A673 (cell line): ENCODE measurements at regions not wholly inside any gene's neighbourhood (a gene's known extent, or its start where the extent isn't known, plus 50 kb on each side); places are given as distances from the start of the nearest gene placed in this dataset.

Experiments
- BruUV-seq: library from RNA; stranded (reverse); fragments of 400-500 nt; replicated peaks from 2 replicates; lab custom pipeline; 2021; lab: Mats Ljungman, UMichigan
- CTCF ChIA-PET: fragments of 300-600 bp; sonication (Branson Sonifier 250); formaldehyde crosslinking; loops from one replicate; lab custom pipeline; 2022; ENCODE audit warnings: antibody characterized with exemption; lab: Charles Lee
- POLR2A ChIA-PET: fragments of 300-600 bp; sonication (Branson Sonifier 250); formaldehyde crosslinking; loops from one replicate; lab custom pipeline; 2022; ENCODE audit warnings: antibody characterized with exemption; ENCODE audit not compliant: low non-redundant PET; lab: Charles Lee
- DNase-seq: peaks from one replicate; pipeline ENCODE4 v3.0.0-alpha.2; 2015; ENCODE audit warnings: low spot score
- H3K27ac ChIP-seq: fragments of 200-600 bp; sonication (generic); 2 replicates; pipeline ENCODE4 v1.5.1; 2016; ENCODE audit warnings: mixed run types, low read depth, mild to moderate bottlenecking, mixed read lengths, antibody characterized with exemption, low read length; ENCODE audit not compliant: poor library complexity, severe bottlenecking
- H3K27me3 ChIP-seq: fragments of 200-600 bp; sonication (generic); replicated peaks from 2 replicates; pipeline ENCODE4 v1.6.1; 2017; ENCODE audit warnings: mixed run types, low read depth, mild to moderate bottlenecking, mixed read lengths, antibody characterized with exemption, low read length; ENCODE audit not compliant: insufficient read depth, poor library complexity
- H3K36me3 ChIP-seq: fragments of 200-600 bp; sonication (generic); 2 replicates; pipeline ENCODE4 v1.6.1; 2016; ENCODE audit warnings: mixed run types, mild to moderate bottlenecking, mixed read lengths, antibody characterized with exemption, low read length; ENCODE audit not compliant: insufficient read depth, poor library complexity, severe bottlenecking
- H3K4me1 ChIP-seq: fragments of 200-600 bp; sonication (generic); 2 replicates; pipeline ENCODE4 v1.6.1; 2017; ENCODE audit warnings: mixed run types, mild to moderate bottlenecking, mixed read lengths, antibody characterized with exemption, low read length; ENCODE audit not compliant: insufficient read depth, poor library complexity, severe bottlenecking
- H3K4me3 ChIP-seq: fragments of 200-600 bp; sonication (generic); 2 replicates; pipeline ENCODE4 v1.5.1; 2016; ENCODE audit warnings: low read depth, mixed run types, mild to moderate bottlenecking, mixed read lengths, low read length; ENCODE audit not compliant: poor library complexity, severe bottlenecking
- H3K9me3 ChIP-seq: fragments of 200-600 bp; sonication (generic); 2 replicates; pipeline ENCODE4 v1.6.1; 2016; ENCODE audit warnings: mixed run types, low read depth, mild to moderate bottlenecking, mixed read lengths, antibody characterized with exemption, low read length; ENCODE audit not compliant: poor library complexity, severe bottlenecking
- EZH2 ChIP-seq: fragments of 200-600 bp; sonication (generic); IDR thresholded peaks from 2 replicates; pipeline ENCODE4 v1.6.1; 2017; ENCODE audit warnings: borderline replicate concordance, low read depth, mild to moderate bottlenecking, mixed read lengths, antibody characterized with exemption, low read length; ENCODE audit not compliant: poor library complexity, severe bottlenecking
- intact Hi-C: fragments of 100-400 bp; cut with micrococcal nuclease; formaldehyde crosslinking; loops from one replicate; pipeline ENCODE4 v1.10.0; 2022; ENCODE audit not compliant: unreplicated experiment
- TF ChIP-seq, protein P1 (sequence below): fragments of 300-800, 200-600 bp; sonication (generic); conservative IDR thresholded peaks from 2 replicates; pipeline ENCODE4 v1.5.1; 2017; ENCODE audit warnings: low read depth, mild to moderate bottlenecking, antibody characterized with exemption, low read length, moderate library complexity, mixed read lengths

DNA sequence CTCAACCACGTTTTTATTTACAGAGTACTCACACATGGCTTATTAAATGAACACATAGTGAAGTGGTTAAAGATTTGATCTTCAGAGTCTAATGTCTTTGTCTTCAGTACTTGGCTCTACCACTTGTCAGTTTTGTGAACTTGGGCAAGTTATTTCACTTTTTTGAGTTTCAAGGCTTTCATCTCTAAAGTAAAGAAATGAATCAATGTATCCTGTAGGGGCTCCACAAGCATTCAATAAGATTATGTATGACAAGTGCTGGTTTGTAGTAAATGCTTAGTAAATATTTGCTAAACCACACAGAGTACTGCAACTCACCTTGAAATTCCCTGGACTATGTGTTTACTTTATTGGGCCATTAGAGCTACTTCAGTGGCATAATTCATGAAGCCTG is 446.0 kb upstream of the GOT2 start:
- Histone ChIP-seq H3K36me3 (no peaks in the 10 kb centered on the region), H3K9me3 (no peaks in the 10 kb centered on the region), H3K4me1 (no peaks in the 10 kb centered on the region), H3K27ac (no peak overlapping the region), H3K4me3 (no peak overlapping the region), H3K27me3 (no peaks in the 10 kb centered on the region)
- no peak for DNase-seq
- no TSS peak for BruUV-seq
- CTCF ChIA-PET, result no interaction called here
- intact Hi-C loops, result no loop called here
- POLR2A ChIA-PET, result no interaction called here
- TF ChIP-seq, protein P1, sequence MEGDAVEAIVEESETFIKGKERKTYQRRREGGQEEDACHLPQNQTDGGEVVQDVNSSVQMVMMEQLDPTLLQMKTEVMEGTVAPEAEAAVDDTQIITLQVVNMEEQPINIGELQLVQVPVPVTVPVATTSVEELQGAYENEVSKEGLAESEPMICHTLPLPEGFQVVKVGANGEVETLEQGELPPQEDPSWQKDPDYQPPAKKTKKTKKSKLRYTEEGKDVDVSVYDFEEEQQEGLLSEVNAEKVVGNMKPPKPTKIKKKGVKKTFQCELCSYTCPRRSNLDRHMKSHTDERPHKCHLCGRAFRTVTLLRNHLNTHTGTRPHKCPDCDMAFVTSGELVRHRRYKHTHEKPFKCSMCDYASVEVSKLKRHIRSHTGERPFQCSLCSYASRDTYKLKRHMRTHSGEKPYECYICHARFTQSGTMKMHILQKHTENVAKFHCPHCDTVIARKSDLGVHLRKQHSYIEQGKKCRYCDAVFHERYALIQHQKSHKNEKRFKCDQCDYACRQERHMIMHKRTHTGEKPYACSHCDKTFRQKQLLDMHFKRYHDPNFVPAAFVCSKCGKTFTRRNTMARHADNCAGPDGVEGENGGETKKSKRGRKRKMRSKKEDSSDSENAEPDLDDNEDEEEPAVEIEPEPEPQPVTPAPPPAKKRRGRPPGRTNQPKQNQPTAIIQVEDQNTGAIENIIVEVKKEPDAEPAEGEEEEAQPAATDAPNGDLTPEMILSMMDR, result no peak
- no peak for TF ChIP-seq EZH2

DNA sequence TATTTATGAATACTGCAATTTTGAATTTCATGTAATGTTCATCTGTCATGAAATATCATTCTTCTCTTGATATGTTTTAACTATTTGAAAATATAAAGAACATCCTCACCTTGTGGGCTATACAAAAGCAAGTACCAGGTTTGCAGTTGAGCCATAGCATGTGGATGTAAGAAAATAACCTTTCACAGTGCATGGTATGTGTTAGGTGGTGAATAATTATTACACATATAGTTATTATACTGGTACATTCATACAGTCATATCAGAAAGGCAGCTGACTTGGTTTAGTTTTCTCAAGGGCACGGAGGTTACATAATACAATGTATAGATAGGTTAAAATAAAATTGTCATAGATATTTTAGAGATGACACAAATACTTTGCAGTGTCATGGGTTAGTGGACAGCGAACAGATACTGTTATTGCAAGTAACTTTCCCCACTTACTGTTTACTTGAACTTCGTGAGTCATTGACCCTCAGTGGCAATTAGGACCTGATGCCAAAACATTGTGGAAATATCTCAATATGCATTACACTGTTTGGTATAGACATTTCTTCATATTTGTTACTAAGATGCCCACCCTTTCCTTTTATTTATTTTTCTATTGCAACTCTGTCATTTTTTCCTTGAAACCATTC is 445.4 kb upstream of the GOT2 start:
- POLR2A ChIA-PET, result no interaction called here
- no TSS peak for BruUV-seq
- CTCF ChIA-PET, result no interaction called here

GRCh38 chr16:59173408-59173831 is 439.3 kb upstream of the GOT2 start:
- Histone ChIP-seq H3K4me3 (no peak overlapping the region), H3K9me3 (no peaks in the 10 kb centered on the region), H3K27me3 (peaks cover 7% of the 10 kb centered on the region), H3K4me1 (no peaks in the 10 kb centered on the region), H3K27ac (no peak overlapping the region), H3K36me3 (no peaks in the 10 kb centered on the region)
- intact Hi-C loops, result no loop called here
- BruUV-seq, result no TSS peak
- ChIA-PET POLR2A (no interaction called here), CTCF (no interaction called here)
- TF ChIP-seq, protein P1, result no peak
- TF ChIP-seq EZH2, result no peak
- no peak for DNase-seq

More for the DNA sequence above, 445.4 kb upstream of the GOT2 start:
- H3K27ac ChIP-seq, result no peak overlapping the region
- H3K4me1 ChIP-seq, result no peaks in the 10 kb centered on the region
- intact Hi-C loops, result no loop called here
- H3K36me3 ChIP-seq, result no peaks in the 10 kb centered on the region
- H3K9me3 ChIP-seq, result no peaks in the 10 kb centered on the region
- TF ChIP-seq EZH2, result no peak
- TF ChIP-seq, protein P1, result no peak
- H3K27me3 ChIP-seq, result no peaks in the 10 kb centered on the region
- DNase-seq, result no peak
- no peak overlapping the region for H3K4me3 ChIP-seq
